Erythroblast (primary cell): ENCODE measurements at regions not wholly inside any gene's neighbourhood (a gene's known extent, or its start where the extent isn't known, plus 50 kb on each side); places are given as distances from the start of the nearest gene placed in this dataset.

Experiments used
- GATA1 ChIP-seq: IDR thresholded peaks from 2 replicates; pipeline ENCODE4 v1.6.1; 2011; ENCODE audit warnings: low read depth, mild to moderate bottlenecking, control low read depth, low read length, moderate library complexity
- POLR2A ChIP-seq: IDR thresholded peaks from 2 replicates; pipeline ENCODE4 v1.6.1; 2011; ENCODE audit warnings: mild to moderate bottlenecking, low read length

DNA sequence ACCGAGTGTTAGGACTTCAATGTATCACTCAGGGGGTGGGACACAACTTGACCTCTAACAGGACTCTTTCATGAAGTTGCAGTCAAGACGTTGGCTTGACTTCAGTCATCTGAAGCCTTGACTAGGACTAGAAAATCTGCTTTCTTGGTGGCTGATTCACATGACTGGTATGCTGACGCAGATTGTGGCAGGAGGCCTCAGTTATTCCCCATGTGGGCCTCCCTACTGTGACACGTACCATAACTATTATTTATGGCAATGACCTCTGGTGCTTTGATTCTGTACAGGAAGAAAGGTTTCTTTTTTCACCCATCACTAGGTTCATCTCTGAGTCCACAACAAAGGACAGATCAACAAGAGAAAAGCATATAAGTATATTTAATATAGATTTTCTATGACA, 270.4 kb downstream of the NEDD1 start:
- TF ChIP-seq POLR2A = no peak
- no peak for TF ChIP-seq GATA1
